Aorta (tissue), 5 donors: ENCODE measurements at regions not wholly inside any gene's neighbourhood (a gene's known extent, or its start where the extent isn't known, plus 50 kb on each side); places are given as distances from the start of the nearest gene placed in this dataset.

Source experiments
- ATAC-seq: fragments of 200-7000 bp; cut with Tn5 transposase; one replicate; pipeline ENCODE4 v1.9.1; 2022; ENCODE audit warnings: moderate library complexity; ENCODE audit not compliant: low FRiP score
- DNase-seq, 2 donors: peaks; one replicate each; pipeline ENCODE4 v3.0.0-alpha.2; 2020
- H3K27ac ChIP-seq, 2 donors: one replicate each; pipeline ENCODE4 v1.5.1; 2013; ENCODE audit warnings: low read length in 2 of 2, mild to moderate bottlenecking in 2 of 2, moderate library complexity in 2 of 2, control low read depth in 1 of 2, inconsistent platforms in 1 of 2, low read depth in 1 of 2
- H3K27me3 ChIP-seq, 2 donors: one replicate each; pipeline ENCODE4 v1.6.1; 2013; ENCODE audit warnings: control low read depth in 1 of 2, low read length in 1 of 2, mild to moderate bottlenecking in 1 of 2, moderate library complexity in 1 of 2; ENCODE audit not compliant: insufficient read depth in 2 of 2, control insufficient read depth in 1 of 2
- H3K36me3 ChIP-seq, 2 donors: one replicate each; pipeline ENCODE4 v1.6.1; 2013; ENCODE audit warnings: control low read depth in 1 of 2, low read length in 1 of 2, mild to moderate bottlenecking in 1 of 2; ENCODE audit not compliant: insufficient read depth in 2 of 2, control insufficient read depth in 1 of 2
- H3K4me1 ChIP-seq, 2 donors: one replicate each; pipeline ENCODE4 v1.6.1; 2013; ENCODE audit warnings: low read length in 2 of 2, control low read depth in 1 of 2, mild to moderate bottlenecking in 1 of 2, moderate library complexity in 1 of 2; ENCODE audit not compliant: insufficient read depth in 2 of 2, control insufficient read depth in 1 of 2
- H3K4me3 ChIP-seq, 2 donors: one replicate each; pipeline ENCODE4 v1.5.1; 2013; ENCODE audit warnings: low read length in 2 of 2, control low read depth in 1 of 2, mild to moderate bottlenecking in 1 of 2
- H3K9me3 ChIP-seq: one replicate; pipeline ENCODE4 v1.6.1; 2013; ENCODE audit warnings: mild to moderate bottlenecking, low read length; ENCODE audit not compliant: control insufficient read depth
- WGBS, 2 donors: extraction: QIAGEN DNeasy Blood & Tissue Kit; methylation state at CpG; one replicate each; pipeline ENCODE4 v1.1.7; 2013; 5-methylcytosine and 5-hydroxymethylcytosine counted together
- intact Hi-C, 2 donors: fragments of 100-400 bp; cut with DNase I; formaldehyde crosslinking; loops; one replicate each; pipeline versions ENCODE4 v1.14.2 to v1.15.0; 2022
- donor health status: healthy with polysubstance abuse.
- donor health status: Bipolar disorder and iron deficiency.
- donor health status: DM: no; HTN: no; CAD: no.
- donor health status: DM: no; HTN: no; CAD: no.
- donor health status: DM: yes; HTN: yes; CAD: no.

- ATAC-seq = no peak
- 61% methylated on average over 2 of the region's 2 CpGs for WGBS, 2 donors
- no peak overlapping the region for H3K27ac ChIP-seq
Observed at GRCh38 chr7:69219381-69219780, 378.9 kb upstream of the AUTS2 start.

GRCh38 chr7:69225259-69225943 lies 372.9 kb upstream of the AUTS2 start:
- Histone ChIP-seq H3K4me3 (no peak overlapping the region), H3K27ac (no peak overlapping the region), H3K27me3 (no peaks in the 10 kb centered on the region), H3K9me3 (no peaks in the 10 kb centered on the region), H3K36me3 (no peaks in the 10 kb centered on the region), H3K4me1 (peaks cover 0 to 2% of the 10 kb centered on the region in 2 donors)
- intact Hi-C loops = no loop called here
- 14 to 21% methylated on average over 6 of the region's 6 CpGs for WGBS, 2 donors
- DNase-seq (peak in 1 of 2 donors; percentile 19), ATAC-seq (no peak)

More at GRCh38 chr7:69219381-69219780, 378.9 kb upstream of the AUTS2 start:
- peaks cover 6% of the 10 kb centered on the region in 2 donors for H3K4me1 ChIP-seq
- DNase-seq = no peak
- intact Hi-C loops = no loop called here
- no peaks in the 10 kb centered on the region for H3K27me3 ChIP-seq
- no peaks in the 10 kb centered on the region for H3K36me3 ChIP-seq
- H3K4me3 ChIP-seq = no peak overlapping the region
- no peaks in the 10 kb centered on the region for H3K9me3 ChIP-seq

DNA sequence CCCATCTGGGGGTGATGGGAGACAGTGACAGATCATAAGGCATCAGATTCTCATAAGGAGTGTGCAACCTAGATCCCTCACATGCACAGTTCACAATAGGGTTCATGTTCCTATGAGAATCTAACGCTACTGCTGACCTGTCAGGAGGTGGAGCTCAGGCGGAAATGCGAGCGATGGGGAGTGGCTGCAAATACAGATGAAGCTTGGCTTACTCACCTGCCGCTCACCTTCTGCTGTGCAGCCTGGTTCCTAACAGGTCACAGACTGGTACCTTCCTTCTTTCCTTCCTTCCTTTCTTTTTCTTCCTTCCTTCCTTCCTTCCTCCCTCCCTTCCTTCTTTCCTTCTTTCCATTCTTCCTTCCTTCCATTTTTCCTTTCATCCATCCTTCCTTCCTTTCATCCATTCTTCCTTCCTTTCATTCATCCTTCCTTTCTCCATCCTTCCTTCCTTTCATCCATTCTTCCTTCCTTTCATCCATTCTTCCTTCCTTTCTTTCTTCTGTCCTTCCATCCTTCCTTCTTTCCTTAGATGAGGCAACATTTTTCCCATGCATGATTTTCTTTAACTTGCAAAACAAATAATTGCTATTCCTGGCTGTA lies 370.0 kb upstream of the AUTS2 start:
- intact Hi-C loops = no loop called here
- ATAC-seq = no peak
- DNase-seq = peak in 1 of 2 donors; percentile 30
- Histone ChIP-seq H3K27me3 (no peaks in the 10 kb centered on the region), H3K27ac (no peak overlapping the region), H3K9me3 (no peaks in the 10 kb centered on the region), H3K4me1 (peaks cover 0 to 2% of the 10 kb centered on the region in 2 donors), H3K4me3 (no peak overlapping the region), H3K36me3 (no peaks in the 10 kb centered on the region)
- 83 to 88% methylated on average over 5 of the region's 5 CpGs for WGBS, 2 donors

GRCh38 chr7:69232445-69233376 lies 365.6 kb upstream of the AUTS2 start:
- Histone ChIP-seq H3K9me3 (no peaks in the 10 kb centered on the region), H3K4me3 (no peak overlapping the region), H3K27ac (no peak overlapping the region), H3K4me1 (no peaks in the 10 kb centered on the region), H3K36me3 (no peaks in the 10 kb centered on the region), H3K27me3 (no peaks in the 10 kb centered on the region)
- 19 to 32% methylated on average over 21 of the region's 21 CpGs for WGBS, 2 donors
- ATAC-seq (no peak), DNase-seq (no peak)
- intact Hi-C loops = no loop called here

DNA sequence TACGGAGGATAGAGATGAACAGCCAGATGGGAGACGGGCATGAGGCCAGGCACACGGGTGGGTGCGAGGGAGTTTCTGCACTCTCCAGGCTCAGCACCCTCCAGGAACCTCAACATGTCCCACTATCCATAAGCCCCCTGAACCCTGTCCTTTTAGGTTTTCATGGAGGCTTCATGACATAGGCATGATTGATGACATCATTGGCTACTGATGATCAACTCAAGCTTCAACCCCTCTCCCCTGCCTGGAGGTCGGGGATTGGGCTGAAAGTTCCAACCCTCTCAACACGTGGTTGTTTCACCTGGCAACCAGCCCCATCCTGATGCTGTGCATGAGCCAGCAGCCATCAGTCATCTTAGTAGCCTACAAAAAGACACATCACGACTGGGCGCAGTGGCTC lies 360.7 kb upstream of the AUTS2 start:
- intact Hi-C loops = no loop called here
- Histone ChIP-seq H3K9me3 (no peaks in the 10 kb centered on the region), H3K36me3 (no peaks in the 10 kb centered on the region), H3K4me1 (no peaks in the 10 kb centered on the region), H3K4me3 (no peak overlapping the region), H3K27ac (no peak overlapping the region), H3K27me3 (no peaks in the 10 kb centered on the region)
- 24 to 34% methylated on average over 8 of the region's 8 CpGs for WGBS, 2 donors
- ATAC-seq = no peak
- DNase-seq = peak in 1 of 2 donors; percentile 23

DNA sequence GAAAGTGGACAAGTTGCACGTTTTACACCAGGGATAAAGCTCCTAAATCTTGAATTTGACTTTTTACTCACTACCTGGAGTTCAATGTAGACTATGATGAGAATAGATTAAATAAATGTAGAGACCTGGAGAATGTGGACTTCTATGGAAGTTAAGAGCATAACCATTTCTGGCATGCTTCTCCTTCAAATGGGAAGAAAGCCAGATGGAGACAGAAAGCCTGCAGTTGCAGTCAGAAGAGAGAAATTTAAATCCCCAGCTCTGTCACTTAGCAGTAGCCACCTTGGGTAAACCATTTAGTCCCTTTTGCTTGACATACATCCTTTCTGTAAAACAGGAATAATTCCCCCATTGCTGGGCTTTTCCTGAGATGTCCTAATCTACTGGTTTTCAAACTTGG lies 355.3 kb upstream of the AUTS2 start:
- H3K9me3 ChIP-seq = no peaks in the 10 kb centered on the region
- intact Hi-C loops = no loop called here
- DNase-seq (no peak), ATAC-seq (no peak)
- H3K4me3 ChIP-seq = no peak overlapping the region
- H3K36me3 ChIP-seq = no peaks in the 10 kb centered on the region
- H3K4me1 ChIP-seq = no peaks in the 10 kb centered on the region
- 56 to 75% methylated on average over 1 of the region's 1 CpG for WGBS, 2 donors
- H3K27ac ChIP-seq = no peak overlapping the region
- H3K27me3 ChIP-seq = no peaks in the 10 kb centered on the region

DNA sequence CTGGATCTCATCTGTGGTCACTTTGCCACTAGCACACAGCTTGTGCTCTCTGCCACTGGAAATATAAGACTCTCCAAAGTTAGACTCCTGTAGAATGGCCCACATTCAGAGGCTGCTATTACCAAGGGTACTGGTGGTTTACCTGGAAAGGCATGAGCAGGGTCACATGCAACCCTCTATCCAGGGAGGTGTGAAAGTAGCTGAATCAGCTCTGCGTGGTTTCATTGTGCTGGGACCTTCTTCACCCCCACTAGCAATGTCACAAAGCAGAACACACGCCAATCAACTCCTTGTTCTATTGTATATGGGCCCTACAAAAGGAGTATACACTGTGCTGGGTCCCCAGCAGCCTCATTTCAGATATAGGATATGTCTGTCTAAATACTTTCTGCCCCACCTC lies 353.6 kb upstream of the AUTS2 start:
- H3K9me3 ChIP-seq = no peaks in the 10 kb centered on the region
- no peak overlapping the region for H3K27ac ChIP-seq
- no peaks in the 10 kb centered on the region for H3K27me3 ChIP-seq
- H3K4me1 ChIP-seq = no peaks in the 10 kb centered on the region
- WGBS, 2 donors = 92 to 93% methylated on average over 2 of the region's 2 CpGs
- intact Hi-C loops = no loop called here
- DNase-seq = no peak
- no peaks in the 10 kb centered on the region for H3K36me3 ChIP-seq
- no peak for ATAC-seq
- H3K4me3 ChIP-seq = no peak overlapping the region

GRCh38 chr7:69245646-69246045 lies 352.6 kb upstream of the AUTS2 start:
- Histone ChIP-seq H3K36me3 (no peaks in the 10 kb centered on the region), H3K4me3 (no peak overlapping the region), H3K9me3 (no peaks in the 10 kb centered on the region), H3K4me1 (no peaks in the 10 kb centered on the region), H3K27ac (no peak overlapping the region), H3K27me3 (no peaks in the 10 kb centered on the region)
- DNase-seq (no peak), ATAC-seq (no peak)
- intact Hi-C loops = no loop called here
- WGBS, 2 donors = 55 to 77% methylated on average over 2 of the region's 2 CpGs
